Hematopoietic multipotent progenitor cell (in vitro differentiated cells): ENCODE measurements at regions not wholly inside any gene's neighbourhood (a gene's known extent, or its start where the extent isn't known, plus 50 kb on each side); places are given as distances from the start of the nearest gene placed in this dataset.
"Not testable (repeated sequence)": the region's sequence is repeated elsewhere in the genome, so short reads cannot be mapped to it uniquely, and the experiment has no call there.

Source experiments
- DNase-seq, 3 donors: peaks; one replicate each; pipeline ENCODE4 v3.0.0-alpha.2; 2011 to 2015; ENCODE audit warnings: low read depth in 2 of 3, low spot score in 2 of 3

- not testable (repeated sequence) for DNase-seq
These were observed 537.4 kb upstream of the STEAP1 start for GRCh38 chr7:89616829-89617228.

GRCh38 chr7:89618274-89618673 lies 536.0 kb upstream of the STEAP1 start:
- DNase-seq: peak in 1 of 3 donors; percentile 3

- no peak for DNase-seq
These were observed 532.2 kb upstream of the STEAP1 start for GRCh38 chr7:89621925-89622641.

GRCh38 chr7:89623018-89623672 lies 531.1 kb upstream of the STEAP1 start:
- peak in 2 of 3 donors; percentile 43 to 71 for DNase-seq

- DNase-seq: not testable (repeated sequence)
These were observed 530.1 kb upstream of the STEAP1 start for GRCh38 chr7:89624155-89624554.

GRCh38 chr7:89648509-89648908 lies 505.8 kb upstream of the STEAP1 start:
- DNase-seq: no peak

- DNase-seq: no peak
These were observed 498.3 kb upstream of the STEAP1 start for GRCh38 chr7:89655946-89656345.

- no peak for DNase-seq
These were observed 492.4 kb upstream of the STEAP1 start for GRCh38 chr7:89661876-89662275.

- no peak for DNase-seq
These were observed 488.0 kb upstream of the STEAP1 start for GRCh38 chr7:89666136-89666835.

GRCh38 chr7:89680161-89680560 lies 474.1 kb upstream of the STEAP1 start:
- DNase-seq: no peak

GRCh38 chr7:89681448-89681847 lies 472.8 kb upstream of the STEAP1 start:
- no peak for DNase-seq

GRCh38 chr7:89685287-89685686 lies 469.0 kb upstream of the STEAP1 start:
- DNase-seq: no peak

GRCh38 chr7:89687211-89687610 lies 467.1 kb upstream of the STEAP1 start:
- DNase-seq: no peak

- DNase-seq: no peak
These were observed 459.0 kb upstream of the STEAP1 start for GRCh38 chr7:89695241-89695640.

GRCh38 chr7:89714131-89714530 lies 440.1 kb upstream of the STEAP1 start:
- no peak for DNase-seq

GRCh38 chr7:89718941-89719340 lies 435.3 kb upstream of the STEAP1 start:
- not testable (repeated sequence) for DNase-seq

- no peak for DNase-seq
These were observed 425.8 kb upstream of the STEAP1 start for GRCh38 chr7:89728481-89728880.

GRCh38 chr7:89731751-89732445 lies 422.4 kb upstream of the STEAP1 start:
- no peak for DNase-seq

GRCh38 chr7:89738549-89738948 lies 415.7 kb upstream of the STEAP1 start:
- no peak for DNase-seq

- DNase-seq: no peak
These were observed 396.4 kb upstream of the STEAP1 start for GRCh38 chr7:89757910-89758309.

- DNase-seq: no peak
These were observed 393.6 kb upstream of the STEAP1 start for GRCh38 chr7:89760690-89761089.
